Loucy (cell line): ENCODE measurements at regions not wholly inside any gene's neighbourhood (a gene's known extent, or its start where the extent isn't known, plus 50 kb on each side); places are given as distances from the start of the nearest gene placed in this dataset.

Experiments
- H2AFZ ChIP-seq: fragments of 200-600 bp; sonication (generic); 2 replicates; pipeline ENCODE4 v1.6.0; 2016; ENCODE audit warnings: antibody characterized with exemption, mild to moderate bottlenecking, low read length, moderate library complexity
- H3F3A ChIP-seq: fragments of 200-600 bp; 2 replicates; pipeline ENCODE4 v1.6.0; 2016; ENCODE audit warnings: antibody characterized with exemption, low read depth, mild to moderate bottlenecking
- H3K27me3 ChIP-seq: fragments of 200-600 bp; sonication (generic); 2 replicates; pipeline ENCODE4 v1.6.1; 2014; ENCODE audit warnings: low read length, mild to moderate bottlenecking; ENCODE audit not compliant: insufficient read depth, poor library complexity, severe bottlenecking
- H3K36me3 ChIP-seq: fragments of 200-600 bp; sonication (generic); 2 replicates; pipeline ENCODE4 v1.6.1; 2016; ENCODE audit warnings: low read length; ENCODE audit not compliant: insufficient read depth
- H3K4me1 ChIP-seq: fragments of 200-600 bp; sonication (generic); 2 replicates; pipeline ENCODE4 v1.5.1; 2014; ENCODE audit warnings: low read length, mild to moderate bottlenecking; ENCODE audit not compliant: insufficient read depth, poor library complexity, severe bottlenecking
- H3K4me2 ChIP-seq: fragments of 200-600 bp; sonication (generic); 2 replicates; pipeline ENCODE4 v1.6.0; 2014; ENCODE audit warnings: antibody characterized with exemption, low read length, low read depth, mild to moderate bottlenecking; ENCODE audit not compliant: poor library complexity, severe bottlenecking
- H3K4me3 ChIP-seq: fragments of 200-600 bp; sonication (generic); 2 replicates; pipeline ENCODE4 v1.5.1; 2014; ENCODE audit warnings: low read length, mild to moderate bottlenecking, mixed read lengths; ENCODE audit not compliant: poor library complexity, severe bottlenecking
- H3K79me2 ChIP-seq: fragments of 200-600 bp; sonication (generic); 2 replicates; pipeline ENCODE4 v1.6.1; 2014; ENCODE audit warnings: low read length; ENCODE audit not compliant: insufficient read depth
- H3K9ac ChIP-seq: fragments of 200-600 bp; sonication (generic); 2 replicates; pipeline ENCODE4 v1.6.0; 2014; ENCODE audit warnings: mild to moderate bottlenecking, low read depth, low read length, moderate library complexity; ENCODE audit not compliant: poor library complexity, severe bottlenecking
- H3K9me2 ChIP-seq: fragments of 200-600 bp; sonication (generic); replicated peaks from 2 replicates; pipeline ENCODE4 v1.6.1; 2016; ENCODE audit warnings: low read depth, low read length, mixed read lengths
- H3K9me3 ChIP-seq: fragments of 200-600 bp; sonication (generic); 2 replicates; pipeline ENCODE4 v1.6.1; 2014; ENCODE audit warnings: mild to moderate bottlenecking, antibody characterized with exemption, low read length, low read depth; ENCODE audit not compliant: insufficient read depth
- H4K20me1 ChIP-seq: fragments of 200-600 bp; sonication (generic); 2 replicates; pipeline ENCODE4 v1.6.0; 2014; ENCODE audit warnings: antibody characterized with exemption, low read length, mild to moderate bottlenecking; ENCODE audit not compliant: insufficient read depth, poor library complexity, severe bottlenecking
- EZH2phosphoT487 ChIP-seq: fragments of 200-600 bp; IDR thresholded peaks from 2 replicates; pipeline ENCODE4 v1.6.1; 2018; ENCODE audit warnings: antibody characterized with exemption, mild to moderate bottlenecking, moderate library complexity, borderline replicate concordance
- TF ChIP-seq, protein P1 (sequence below): fragments of 200-600 bp; sonication (generic); conservative IDR thresholded peaks from 2 replicates; pipeline ENCODE4 v1.5.1; 2014; ENCODE audit warnings: mild to moderate bottlenecking, antibody characterized with exemption, low read length

DNA sequence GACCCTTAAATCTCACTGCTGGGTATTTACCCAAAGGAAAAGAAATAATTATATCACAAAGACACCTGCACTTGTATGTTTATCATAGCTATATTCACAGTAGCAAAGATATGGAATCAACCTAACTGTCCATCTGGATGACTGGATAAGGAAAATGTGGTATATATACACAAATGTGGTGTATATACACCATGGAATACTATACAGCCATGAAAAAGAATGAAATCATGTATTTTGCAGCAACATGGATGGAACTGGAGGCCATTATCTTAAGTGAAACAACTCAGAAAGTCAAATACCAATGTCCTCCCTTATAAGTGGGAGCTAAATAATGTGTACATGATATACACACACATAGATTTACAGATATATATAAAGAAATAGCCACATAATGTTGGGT is 168.2 kb downstream of the SH2D4B start:
- no peaks in the 10 kb centered on the region for H3K27me3 ChIP-seq

DNA sequence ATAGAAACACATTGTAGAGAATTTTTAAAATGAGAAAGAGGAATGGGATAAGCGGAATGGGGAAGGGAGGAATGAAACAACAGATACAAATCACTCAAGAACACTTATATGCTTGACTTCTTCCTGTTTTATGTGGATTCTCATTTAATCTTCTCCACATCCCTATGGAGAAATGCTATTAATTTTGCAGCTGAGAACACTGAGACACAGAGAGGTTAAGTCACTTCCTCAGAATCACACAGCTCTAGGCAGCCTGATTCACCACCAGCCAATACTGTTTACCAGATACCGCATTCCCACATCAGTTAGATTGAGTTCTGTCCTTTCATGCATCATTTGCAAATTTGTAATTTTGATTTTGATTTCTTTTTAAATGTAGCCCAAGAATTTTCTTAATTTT is 170.5 kb downstream of the SH2D4B start:
- no peaks in the 10 kb centered on the region for H3K4me1 ChIP-seq
- no peaks in the 10 kb centered on the region for H4K20me1 ChIP-seq
- no peaks in the 10 kb centered on the region for H3K9me2 ChIP-seq
- no peaks in the 10 kb centered on the region for H3K79me2 ChIP-seq
- H3K4me2 ChIP-seq, result no peak overlapping the region
- H3K4me3 ChIP-seq, result no peak overlapping the region
- no peaks in the 10 kb centered on the region for H3K9me3 ChIP-seq
- no peaks in the 10 kb centered on the region for H3K27me3 ChIP-seq
- no peak for TF ChIP-seq EZH2phosphoT487
- TF ChIP-seq, protein P1, sequence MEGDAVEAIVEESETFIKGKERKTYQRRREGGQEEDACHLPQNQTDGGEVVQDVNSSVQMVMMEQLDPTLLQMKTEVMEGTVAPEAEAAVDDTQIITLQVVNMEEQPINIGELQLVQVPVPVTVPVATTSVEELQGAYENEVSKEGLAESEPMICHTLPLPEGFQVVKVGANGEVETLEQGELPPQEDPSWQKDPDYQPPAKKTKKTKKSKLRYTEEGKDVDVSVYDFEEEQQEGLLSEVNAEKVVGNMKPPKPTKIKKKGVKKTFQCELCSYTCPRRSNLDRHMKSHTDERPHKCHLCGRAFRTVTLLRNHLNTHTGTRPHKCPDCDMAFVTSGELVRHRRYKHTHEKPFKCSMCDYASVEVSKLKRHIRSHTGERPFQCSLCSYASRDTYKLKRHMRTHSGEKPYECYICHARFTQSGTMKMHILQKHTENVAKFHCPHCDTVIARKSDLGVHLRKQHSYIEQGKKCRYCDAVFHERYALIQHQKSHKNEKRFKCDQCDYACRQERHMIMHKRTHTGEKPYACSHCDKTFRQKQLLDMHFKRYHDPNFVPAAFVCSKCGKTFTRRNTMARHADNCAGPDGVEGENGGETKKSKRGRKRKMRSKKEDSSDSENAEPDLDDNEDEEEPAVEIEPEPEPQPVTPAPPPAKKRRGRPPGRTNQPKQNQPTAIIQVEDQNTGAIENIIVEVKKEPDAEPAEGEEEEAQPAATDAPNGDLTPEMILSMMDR, result no peak
- H3K9ac ChIP-seq, result no peak overlapping the region
- no peak overlapping the region for H2AFZ ChIP-seq
- no peaks in the 10 kb centered on the region for H3K36me3 ChIP-seq
- H3F3A ChIP-seq, result no peaks in the 10 kb centered on the region

More for the DNA sequence above, 168.2 kb downstream of the SH2D4B start:
- TF ChIP-seq, protein P1, result no peak
- TF ChIP-seq EZH2phosphoT487, result no peak
- Histone ChIP-seq H2AFZ (no peak overlapping the region), H3K9me3 (no peaks in the 10 kb centered on the region), H3K4me3 (no peak overlapping the region), H3K36me3 (no peaks in the 10 kb centered on the region), H3K4me2 (no peak overlapping the region), H3K9me2 (no peaks in the 10 kb centered on the region), H3K79me2 (no peaks in the 10 kb centered on the region), H3F3A (no peaks in the 10 kb centered on the region), H3K9ac (no peak overlapping the region), H4K20me1 (no peaks in the 10 kb centered on the region), H3K4me1 (no peaks in the 10 kb centered on the region)

DNA sequence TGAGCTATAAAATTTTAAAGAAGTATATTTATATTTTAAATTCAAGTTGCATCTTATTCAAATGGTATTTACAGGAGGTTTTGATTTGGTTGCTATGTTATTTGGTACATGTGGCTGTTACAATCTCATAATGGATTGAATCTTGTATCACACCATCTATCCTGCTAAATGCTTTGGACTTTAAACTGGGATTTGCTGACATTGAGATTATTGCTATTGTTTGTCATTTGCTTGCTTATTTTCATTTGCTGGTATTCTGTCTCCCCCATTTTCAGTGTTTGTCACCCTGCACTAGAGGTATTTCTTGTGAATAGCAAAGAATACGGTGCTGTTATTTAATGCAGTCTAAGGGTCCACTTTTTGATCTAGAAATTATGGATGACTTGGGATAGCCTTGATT is 171.1 kb downstream of the SH2D4B start:
- Histone ChIP-seq H3K9me2 (no peaks in the 10 kb centered on the region), H2AFZ (no peak overlapping the region), H3K4me2 (no peak overlapping the region), H3K4me3 (no peak overlapping the region), H3F3A (no peaks in the 10 kb centered on the region), H3K27me3 (no peaks in the 10 kb centered on the region), H3K9ac (no peak overlapping the region), H3K36me3 (no peaks in the 10 kb centered on the region), H3K4me1 (no peaks in the 10 kb centered on the region), H3K79me2 (no peaks in the 10 kb centered on the region), H3K9me3 (no peaks in the 10 kb centered on the region), H4K20me1 (no peaks in the 10 kb centered on the region)
- TF ChIP-seq, protein P1, result no peak
- TF ChIP-seq EZH2phosphoT487, result no peak
